OCI-M1 (cell line): ENCODE measurements at regions not wholly inside any gene's neighbourhood (a gene's known extent, or its start where the extent isn't known, plus 50 kb on each side); places are given as distances from the start of the nearest gene placed in this dataset.
"Not testable (repeated sequence)": the region's sequence is repeated elsewhere in the genome, so short reads cannot be mapped to it uniquely, and the experiment has no call there.

Experiments used
- DNase-seq: peaks from one replicate; lab custom pipeline; 2025; lab: John Stamatoyannopoulos, UW

DNA sequence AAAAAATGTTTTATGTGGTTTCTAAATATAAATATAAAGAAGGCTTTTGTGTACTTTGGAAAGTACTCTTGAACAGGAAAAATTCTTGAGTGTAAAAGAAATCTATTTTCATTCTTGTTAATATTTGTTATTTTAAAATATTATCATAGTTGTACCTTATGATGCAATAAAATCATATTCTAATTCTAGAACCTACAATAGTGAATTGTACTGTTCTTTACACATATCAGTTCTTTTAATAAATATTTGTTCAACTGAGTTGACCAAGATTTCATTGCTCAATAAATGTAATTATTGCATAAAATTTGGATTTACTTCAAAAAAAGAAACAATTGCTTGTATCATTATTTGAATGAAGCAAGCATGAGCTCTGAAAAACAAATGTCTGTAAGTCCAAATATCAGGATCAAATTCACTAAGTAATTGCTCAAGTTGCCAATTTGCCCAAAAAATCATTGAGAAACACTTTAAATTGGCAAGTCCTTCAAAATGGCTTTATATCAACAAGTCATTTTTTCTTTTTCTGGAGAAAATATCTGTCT, 191.6 kb upstream of the SLC16A7 start:
- peak; percentile 35 for DNase-seq

DNA sequence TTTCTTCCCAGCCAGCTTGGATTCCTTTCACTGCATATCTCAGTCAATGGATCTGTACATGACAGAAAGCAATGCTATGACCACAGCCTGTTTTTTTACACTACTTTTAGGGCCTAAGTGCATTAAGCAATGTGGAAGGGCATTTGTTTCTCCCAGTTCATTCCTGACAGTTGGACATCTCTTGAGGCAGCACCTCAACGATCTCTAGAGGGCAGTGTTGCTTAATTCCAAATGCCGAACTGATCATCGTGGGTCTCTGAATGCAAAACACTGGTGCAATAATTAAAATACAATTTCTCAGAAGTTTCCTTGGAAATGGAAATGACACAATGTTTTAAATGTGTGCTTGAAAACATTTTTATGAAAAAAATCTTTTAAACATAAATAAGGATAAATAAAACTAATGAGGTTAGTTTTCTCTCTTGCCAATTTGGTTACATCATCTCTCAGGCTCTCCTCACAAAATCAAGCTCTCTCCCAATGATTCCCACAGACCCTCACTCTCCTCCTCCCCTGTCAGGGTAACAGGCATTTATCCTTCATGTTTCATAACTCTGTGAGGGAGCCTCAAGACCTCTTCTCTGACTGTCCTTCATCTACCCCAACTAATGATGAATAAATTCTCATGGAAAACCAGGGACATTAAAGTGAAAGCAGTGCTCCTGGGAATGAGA, 192.4 kb upstream of the SLC16A7 start:
- DNase-seq, result peak; percentile 86

DNA sequence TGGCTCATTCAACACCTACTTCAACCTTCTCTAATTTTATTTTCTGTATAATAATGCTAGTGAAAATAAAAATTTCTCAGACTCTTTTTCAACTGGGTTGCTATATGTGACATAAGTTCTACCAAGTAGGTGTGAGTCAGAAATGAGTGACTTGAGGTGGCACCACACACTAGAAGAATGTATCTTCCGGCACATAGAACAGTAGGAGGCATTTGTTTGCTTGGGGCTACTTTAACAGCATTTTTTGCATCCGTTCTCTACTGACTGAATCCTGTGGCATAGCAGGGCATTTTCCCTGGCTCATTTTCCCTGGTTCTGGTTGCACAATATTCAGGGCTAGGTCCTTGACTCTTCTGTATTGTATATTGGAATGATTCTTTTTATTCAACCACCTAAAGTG, 194.0 kb upstream of the SLC16A7 start:
- no peak for DNase-seq

DNA sequence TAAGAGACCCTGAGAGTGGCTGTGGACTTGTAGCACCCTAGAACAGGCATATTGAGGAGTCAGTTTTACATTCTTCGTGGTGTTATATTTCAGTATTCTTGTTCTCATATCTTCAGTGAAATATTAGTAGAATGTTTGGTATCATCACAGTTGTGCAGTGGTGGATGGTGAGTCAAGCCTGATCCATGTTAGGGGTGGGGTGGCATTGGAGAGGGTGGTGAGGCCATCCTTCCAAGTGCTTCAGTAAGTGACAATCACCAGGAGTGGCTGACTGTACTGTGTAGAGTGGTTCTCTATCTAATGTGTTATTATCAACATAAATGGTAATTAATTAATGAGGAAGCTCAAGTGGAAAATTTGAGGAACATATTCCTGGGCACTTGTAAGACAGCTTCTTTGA, 197.7 kb upstream of the SLC16A7 start:
- no peak for DNase-seq

DNA sequence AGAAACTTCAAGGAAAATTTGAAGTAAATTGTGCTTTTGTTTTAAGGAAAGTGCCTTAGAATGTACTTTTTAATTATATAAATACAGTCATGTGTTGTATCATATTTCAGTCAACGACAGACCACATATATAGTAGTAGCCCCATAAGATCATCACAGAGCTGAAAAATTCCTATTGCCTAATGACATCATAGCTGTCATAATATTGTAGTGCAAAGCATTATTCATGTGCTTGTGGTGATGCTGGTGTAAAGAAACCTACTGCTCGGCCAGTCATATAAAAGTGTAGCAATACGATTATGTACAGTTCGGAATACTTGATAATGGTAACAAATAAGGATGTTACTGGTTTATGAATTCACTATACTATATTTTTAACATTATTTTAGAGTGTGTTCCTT, 198.9 kb upstream of the SLC16A7 start:
- DNase-seq, result no peak

DNA sequence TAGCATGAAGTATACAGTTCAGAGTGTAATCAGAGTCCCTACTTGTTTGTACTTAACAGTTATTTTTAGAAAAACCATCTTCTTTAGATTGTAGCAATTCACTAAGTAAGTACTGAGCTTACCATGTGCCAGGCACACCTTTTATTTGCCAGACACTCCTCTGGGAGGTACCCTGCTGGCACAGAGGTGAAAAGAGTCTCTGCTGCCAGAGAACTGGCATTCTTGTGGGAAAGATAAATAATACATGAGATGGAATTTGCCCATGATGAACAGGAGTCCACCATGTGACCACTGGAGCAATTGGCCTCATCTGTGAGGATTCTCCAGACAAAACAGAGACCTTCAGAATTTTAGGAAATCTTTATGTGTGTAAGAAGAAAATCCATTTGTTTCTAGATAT, 199.3 kb upstream of the SLC16A7 start:
- no peak for DNase-seq

DNA sequence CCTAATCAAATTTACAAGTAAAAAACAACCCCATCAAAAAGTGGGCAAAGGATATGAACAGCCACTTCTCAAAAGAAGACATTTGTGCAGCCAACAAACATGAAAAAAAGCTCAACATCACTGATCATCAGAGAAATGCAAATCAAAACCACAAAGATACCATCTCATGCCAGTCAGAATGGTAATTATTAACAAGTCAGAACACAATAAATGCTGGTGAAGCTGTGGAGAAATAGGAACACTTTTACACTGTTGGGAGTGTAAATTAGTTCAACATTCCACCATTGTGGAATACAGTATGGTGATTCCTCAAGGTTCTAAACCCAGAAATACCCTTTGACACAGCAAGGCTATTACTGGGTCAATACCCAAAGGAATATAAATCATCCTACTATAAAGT, 200.5 kb upstream of the SLC16A7 start:
- not testable (repeated sequence) for DNase-seq

DNA sequence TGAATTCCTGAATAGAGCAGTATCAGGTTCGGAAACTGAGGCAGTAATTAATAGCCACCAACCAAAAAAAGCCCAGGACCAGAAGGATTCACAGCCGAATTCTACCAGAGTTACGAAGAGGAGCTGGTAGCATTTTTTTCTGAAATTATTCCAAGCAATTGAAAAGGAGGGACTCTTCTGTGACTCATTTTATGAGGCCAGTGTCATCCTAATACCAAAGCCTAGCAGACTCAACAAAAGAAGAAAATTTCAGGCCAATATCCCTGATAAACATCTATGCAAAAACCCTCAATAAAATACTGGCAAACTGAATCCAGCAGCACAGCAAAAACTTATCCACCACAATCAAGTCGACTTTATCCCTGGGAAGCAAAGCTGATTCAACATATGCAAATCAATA, 202.3 kb upstream of the SLC16A7 start:
- no peak for DNase-seq

DNA sequence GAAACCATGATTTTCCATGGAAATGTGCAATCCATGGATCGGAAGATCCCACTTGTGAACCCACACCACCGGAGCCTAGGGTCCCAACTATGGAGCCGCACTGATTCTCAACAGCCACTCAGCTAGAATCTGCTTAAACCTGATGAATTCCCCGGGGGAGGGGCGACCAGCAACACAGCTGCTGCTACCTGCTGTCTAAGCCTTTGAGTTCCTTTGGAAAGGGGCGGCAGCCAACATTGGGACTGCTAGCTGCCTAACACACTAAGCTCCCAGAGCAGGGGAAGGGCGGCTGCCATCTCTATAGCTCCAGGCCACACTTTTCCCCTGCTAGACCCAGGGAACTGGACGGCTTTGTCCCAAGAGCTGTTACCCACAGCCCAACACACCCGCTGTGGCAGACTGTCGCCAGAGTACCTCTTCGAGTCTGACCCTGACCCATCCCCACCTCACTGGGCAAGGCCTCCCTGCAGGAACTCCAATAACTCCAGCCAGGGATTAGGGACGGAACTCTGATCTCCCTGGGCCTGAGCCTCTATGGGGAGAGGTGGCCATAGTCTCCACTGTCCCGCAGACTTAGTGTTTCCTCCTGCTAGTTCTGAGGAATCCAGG, 205.8 kb upstream of the SLC16A7 start:
- no peak for DNase-seq

DNA sequence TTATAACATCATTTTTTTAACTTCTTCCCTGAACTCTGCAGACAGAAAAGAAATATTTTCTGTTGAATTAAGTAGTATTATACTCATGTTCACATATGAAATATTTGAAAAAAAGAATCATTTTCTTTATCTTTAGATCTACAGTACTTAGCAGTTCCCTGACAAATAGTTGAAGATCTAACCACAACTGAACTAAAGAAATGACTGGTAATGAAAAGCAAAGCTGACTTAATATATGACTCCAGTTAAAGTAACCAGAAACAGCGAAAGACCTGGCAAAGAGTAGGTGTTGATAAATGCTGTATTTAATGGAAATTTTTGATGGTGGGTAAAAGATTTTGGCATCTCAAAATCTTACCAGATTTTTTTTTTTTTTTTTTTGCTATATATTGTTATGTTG, 207.1 kb upstream of the SLC16A7 start:
- DNase-seq, result no peak

DNA sequence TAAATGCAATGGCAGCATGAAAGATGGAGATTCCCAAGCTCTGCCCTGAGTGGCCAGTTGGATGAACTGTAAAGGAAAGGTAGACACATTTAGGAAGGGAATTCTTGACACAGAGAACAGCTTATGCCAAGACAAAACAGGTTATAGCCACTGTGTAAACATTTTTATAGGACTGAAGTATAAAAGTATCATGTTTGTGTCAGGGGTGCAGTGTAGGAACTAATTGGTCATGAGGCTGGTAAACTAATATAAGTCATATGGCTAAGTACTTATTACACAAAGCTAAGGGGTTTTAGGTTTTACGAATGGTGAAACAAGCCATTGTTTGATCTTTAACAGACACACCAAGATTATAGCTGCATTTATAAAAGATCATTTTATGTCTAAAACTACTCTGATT, 207.7 kb upstream of the SLC16A7 start:
- no peak for DNase-seq

DNA sequence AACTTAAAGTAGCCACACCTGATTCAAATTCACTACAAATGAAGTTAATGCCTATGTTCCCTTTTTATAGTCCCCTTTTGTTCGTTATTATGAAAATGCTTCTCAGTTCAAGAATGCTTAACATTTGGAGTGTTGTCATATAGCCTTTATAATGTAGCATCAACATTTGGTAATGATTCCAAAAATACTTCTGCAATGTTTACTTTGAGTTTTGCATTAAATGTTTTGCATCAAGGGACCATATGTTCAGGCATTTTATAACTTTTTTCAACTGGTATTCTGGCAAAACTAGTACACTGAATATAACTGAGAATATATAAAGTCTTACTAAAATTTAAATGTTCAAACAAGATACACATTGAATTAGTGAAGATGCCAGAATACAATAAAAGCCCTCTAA, 209.6 kb upstream of the SLC16A7 start:
- DNase-seq, result no peak

DNA sequence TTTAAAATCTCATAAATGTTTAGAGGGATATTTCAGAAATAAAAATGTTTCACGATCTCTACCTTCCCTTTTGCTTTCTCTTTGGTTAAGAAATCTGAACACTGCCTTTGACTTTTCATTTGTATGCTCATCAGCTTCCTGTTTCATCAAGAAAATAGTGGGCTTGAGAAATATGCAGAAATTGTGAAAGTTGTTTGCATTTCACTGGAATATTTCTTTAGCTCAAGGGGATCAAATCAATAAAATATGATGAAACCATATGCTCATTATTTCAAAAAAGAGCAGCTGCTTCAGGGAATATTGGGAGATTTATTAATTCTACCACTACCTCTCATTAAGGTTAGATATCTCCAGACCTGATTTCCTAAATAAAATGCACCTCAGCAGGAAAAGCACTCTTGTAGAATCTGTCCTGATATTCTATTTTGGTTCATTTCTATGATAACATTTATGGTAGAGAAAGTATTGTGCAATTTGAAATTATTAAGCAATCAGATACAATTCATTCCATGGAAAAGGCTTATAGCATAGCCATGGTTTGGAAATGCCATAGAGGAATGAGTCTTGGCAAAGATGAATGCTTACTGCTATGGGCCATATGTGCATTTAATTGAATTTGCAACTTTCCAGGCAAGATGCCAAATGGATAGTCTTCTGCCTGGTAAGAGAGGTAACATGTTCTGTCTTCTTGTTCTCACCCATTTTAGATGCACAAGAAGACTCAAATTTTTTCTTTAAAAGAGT, 212.6 kb upstream of the SLC16A7 start:
- DNase-seq, result peak; percentile 8

DNA sequence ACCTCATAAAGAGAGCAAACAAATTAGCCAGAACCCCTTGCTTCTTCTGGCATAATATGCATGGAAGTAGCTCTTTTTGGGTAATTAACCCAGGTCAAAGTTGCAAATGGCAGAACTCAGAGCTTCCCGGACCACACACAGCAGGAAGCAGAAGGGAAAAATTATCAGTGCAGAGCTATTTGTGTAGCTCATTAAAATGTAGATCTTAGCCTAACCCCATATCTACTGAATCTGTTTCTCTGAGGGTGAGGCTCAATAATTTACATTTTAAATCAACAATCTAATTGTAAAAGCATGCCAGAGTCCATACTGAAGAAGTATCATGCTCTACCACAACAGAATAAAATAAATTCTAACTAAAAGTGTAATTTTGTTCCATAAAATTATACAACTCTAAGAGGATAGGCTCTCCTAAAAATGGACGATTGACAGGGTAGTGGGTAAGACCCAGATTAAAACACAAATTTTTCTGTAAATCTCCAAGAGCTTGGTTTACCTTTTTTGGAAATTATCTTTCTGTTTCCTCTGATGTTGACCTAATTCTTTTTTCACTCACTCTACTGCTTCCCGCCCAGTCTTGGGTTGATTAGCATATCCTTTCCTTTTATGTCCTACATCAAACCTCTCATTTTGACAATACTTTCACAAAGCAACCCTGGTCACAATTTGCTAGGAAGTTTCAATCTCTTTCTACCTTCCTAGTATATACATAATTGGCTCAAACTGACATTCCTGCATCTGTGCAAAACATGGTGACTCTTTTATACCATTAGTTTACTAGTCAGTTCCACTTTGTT, 213.3 kb upstream of the SLC16A7 start:
- peak; percentile 20 for DNase-seq

DNA sequence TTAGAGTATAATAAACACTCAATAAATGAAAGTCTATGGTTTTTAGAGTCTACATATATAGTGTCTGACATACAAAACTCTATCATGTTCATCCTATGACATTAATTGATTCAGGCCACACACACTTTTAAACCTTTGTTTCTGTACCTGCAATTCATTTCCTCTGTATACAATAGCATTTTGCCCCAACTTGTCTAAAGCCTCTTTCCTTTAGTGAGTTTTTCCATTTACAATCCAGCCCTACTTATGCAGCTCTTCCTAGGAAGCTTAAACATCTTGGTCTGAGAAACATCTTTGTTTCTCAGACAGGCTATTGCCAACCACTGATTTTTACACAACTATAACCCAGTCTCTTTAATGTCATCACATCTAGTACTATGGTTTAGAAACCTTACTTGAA, 214.7 kb upstream of the SLC16A7 start:
- DNase-seq, result no peak

DNA sequence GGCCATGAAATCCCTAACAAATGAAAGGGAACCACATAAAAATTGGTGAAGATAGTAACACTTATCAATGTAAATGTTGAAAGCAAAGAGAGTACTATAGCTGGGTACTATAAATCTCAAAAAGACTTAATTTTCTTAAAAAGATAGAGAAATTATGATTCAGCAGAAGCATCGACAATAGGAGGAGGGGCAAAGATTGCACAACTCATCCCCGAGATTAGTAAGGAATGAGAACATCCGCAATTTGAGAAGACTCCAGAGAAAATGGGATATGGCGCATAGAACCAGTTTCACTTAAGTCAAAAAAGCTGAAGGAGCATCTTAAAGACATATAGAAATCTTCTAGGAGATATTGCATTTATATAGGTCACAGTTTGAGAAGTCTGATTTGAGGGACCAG, 220.2 kb upstream of the SLC16A7 start:
- DNase-seq, result no peak

DNA sequence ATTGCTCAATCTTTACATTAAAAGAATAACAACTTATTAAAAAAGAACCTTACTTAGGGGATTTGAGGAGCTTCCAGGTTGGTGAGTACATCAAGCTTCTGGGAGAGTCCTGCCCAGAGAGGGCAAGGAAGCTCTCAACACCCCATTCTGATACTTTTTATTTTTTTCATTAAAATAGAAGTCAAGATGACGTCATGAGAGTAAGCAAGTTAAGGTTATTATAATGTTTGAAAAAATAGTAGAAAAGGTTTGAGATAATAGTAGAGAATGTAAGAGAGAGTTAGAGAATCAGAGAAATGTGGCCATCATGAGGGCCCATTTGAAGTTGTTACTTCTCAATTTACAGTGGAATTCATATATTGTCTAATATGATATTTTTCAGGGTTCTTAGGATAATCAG, 221.0 kb upstream of the SLC16A7 start:
- DNase-seq, result no peak

DNA sequence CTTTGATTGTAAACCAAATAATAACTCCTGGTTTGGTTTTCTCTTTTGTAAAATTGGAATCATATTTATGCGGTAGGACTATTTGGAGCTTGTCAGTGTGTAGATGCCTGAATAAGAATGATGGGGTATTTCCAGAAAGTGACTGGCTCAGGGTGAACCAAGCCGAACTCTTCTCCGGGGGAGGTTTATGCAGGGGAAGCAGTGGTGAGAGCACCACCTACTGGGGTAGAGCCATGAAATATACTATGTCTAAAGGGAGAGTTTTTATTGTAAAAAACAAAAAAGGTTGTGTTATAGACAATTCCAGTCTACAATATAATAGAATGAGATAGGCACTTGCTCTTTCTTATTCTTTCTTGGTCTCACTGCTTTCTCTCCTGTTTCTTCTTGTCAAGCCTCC, 222.9 kb upstream of the SLC16A7 start:
- DNase-seq, result peak; percentile 44

DNA sequence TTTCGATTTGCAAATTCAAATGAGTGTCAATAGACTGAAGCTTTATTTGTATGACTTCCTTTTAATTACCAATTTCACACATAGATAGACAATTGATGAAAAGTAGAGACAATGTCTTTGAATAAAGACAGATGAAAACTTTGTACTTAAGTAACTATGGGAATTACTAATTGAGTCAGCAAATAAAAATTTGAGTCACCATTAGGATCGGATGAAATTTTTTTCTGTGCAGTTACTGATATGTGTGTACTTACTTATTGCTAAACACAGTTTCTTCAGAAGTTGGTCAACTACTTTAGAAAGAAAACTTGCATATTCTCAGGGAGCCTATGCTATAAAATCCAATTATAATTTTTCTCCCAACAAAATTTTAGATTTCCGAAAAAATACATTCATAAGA, 224.9 kb upstream of the SLC16A7 start:
- DNase-seq, result no peak

DNA sequence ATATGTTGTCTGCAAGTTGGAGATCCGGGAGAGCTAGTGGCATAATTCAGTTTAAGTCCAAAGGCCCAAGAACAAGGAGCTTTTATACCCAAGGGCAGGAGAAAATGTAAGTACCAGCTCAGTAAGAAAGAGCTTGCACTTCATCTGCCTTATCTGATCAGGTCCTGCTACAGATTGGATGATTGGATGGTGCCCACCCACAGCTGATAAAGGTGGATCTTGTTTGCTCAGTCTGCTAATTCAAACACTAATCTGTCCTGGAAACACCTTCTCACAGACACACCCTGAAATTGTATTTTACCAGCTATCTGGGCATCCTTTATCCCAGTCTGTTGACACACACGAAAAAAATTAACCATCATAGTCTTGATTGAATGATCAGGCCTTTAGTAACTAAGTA, 230.7 kb upstream of the SLC16A7 start:
- DNase-seq, result no peak

DNA sequence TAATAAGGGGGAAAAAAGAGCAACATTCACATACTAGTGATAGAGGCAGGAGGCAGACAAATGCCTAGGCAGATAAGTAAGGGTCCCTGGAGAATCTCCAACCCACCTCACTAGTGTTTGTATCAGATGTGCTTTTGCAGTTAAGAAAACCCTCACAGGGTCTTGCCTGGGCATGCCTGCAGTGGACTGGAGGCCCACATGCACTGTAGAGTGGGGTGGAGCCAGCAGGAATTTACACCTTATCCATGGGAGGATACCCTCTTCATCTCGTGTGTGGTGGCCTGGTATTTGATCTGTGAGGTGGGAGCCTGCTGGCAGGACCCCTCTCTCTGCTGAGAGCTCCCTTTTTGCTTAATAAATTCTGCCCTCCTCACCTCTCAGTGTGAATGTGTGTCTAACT, 238.0 kb upstream of the SLC16A7 start:
- DNase-seq, result no peak

DNA sequence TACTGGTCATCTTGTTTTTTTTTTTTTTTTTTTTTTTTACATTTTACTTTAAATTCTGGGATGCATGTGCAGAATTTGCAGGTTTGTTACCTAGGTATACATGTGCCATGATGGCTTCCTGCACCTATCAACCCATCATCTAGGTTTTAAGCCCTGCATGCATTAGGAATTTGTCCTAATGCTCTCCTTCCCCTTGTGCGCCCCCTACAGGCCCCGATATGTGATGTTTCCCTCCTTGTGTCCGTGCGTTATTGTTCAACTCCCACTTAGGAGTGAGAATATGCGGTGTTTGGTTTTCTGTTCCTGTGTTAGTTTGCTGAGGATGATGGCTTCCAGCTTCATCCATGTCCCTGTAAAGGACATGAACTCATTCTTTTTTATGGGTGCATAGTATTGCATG, 249.6 kb upstream of the SLC16A7 start:
- DNase-seq, result not testable (repeated sequence)
